Epidermal melanocyte (primary cell): ENCODE measurements at regions not wholly inside any gene's neighbourhood (a gene's known extent, or its start where the extent isn't known, plus 50 kb on each side); places are given as distances from the start of the nearest gene placed in this dataset.

Source experiments
- DNase-seq: peaks from one replicate; pipeline ENCODE4 v3.0.0; 2011; ENCODE audit warnings: low spot score; ENCODE audit not compliant: insufficient read length

- DNase-seq = no peak
These were observed 293.8 kb upstream of the POU3F1 start for GRCh38 chr1:38340409-38340808.

GRCh38 chr1:38337711-38338110 lies 291.1 kb upstream of the POU3F1 start:
- no peak for DNase-seq

- DNase-seq = no peak
These were observed 290.4 kb upstream of the POU3F1 start for GRCh38 chr1:38336961-38337360.

GRCh38 chr1:38336301-38336923 lies 289.8 kb upstream of the POU3F1 start:
- no peak for DNase-seq

GRCh38 chr1:38334930-38335592 lies 288.5 kb upstream of the POU3F1 start:
- DNase-seq = no peak

- no peak for DNase-seq
These were observed 286.2 kb upstream of the POU3F1 start for GRCh38 chr1:38332649-38333310.

- no peak for DNase-seq
These were observed 285.1 kb upstream of the POU3F1 start for GRCh38 chr1:38331496-38332210.

- no peak for DNase-seq
These were observed 284.2 kb upstream of the POU3F1 start for GRCh38 chr1:38330799-38331198.

- no peak for DNase-seq
These were observed 283.1 kb upstream of the POU3F1 start for GRCh38 chr1:38329644-38330043.

- no peak for DNase-seq
These were observed 281.9 kb upstream of the POU3F1 start for GRCh38 chr1:38328278-38329035.

- DNase-seq = no peak
These were observed 281.0 kb upstream of the POU3F1 start for GRCh38 chr1:38327559-38327973.

GRCh38 chr1:38326856-38327255 lies 280.3 kb upstream of the POU3F1 start:
- DNase-seq = no peak

- no peak for DNase-seq
These were observed 279.5 kb upstream of the POU3F1 start for GRCh38 chr1:38326135-38326534.

- no peak for DNase-seq
These were observed 266.2 kb upstream of the POU3F1 start for GRCh38 chr1:38312753-38313152.

- DNase-seq = no peak
These were observed 263.5 kb upstream of the POU3F1 start for GRCh38 chr1:38310079-38310478.

GRCh38 chr1:38308780-38309179 lies 262.2 kb upstream of the POU3F1 start:
- no peak for DNase-seq

- DNase-seq = no peak
These were observed 259.1 kb upstream of the POU3F1 start for GRCh38 chr1:38305666-38306065.

GRCh38 chr1:38303843-38304242 lies 257.2 kb upstream of the POU3F1 start:
- no peak for DNase-seq

- DNase-seq = no peak
These were observed 254.4 kb upstream of the POU3F1 start for GRCh38 chr1:38301040-38301439.

GRCh38 chr1:38300616-38301015 lies 254.0 kb upstream of the POU3F1 start:
- no peak for DNase-seq

GRCh38 chr1:38297842-38298241 lies 251.2 kb upstream of the POU3F1 start:
- DNase-seq = no peak
